HG03039 (cell line): ENCODE measurements at regions not wholly inside any gene's neighbourhood (a gene's known extent, or its start where the extent isn't known, plus 50 kb on each side); places are given as distances from the start of the nearest gene placed in this dataset.
A peak's percentile ranks its signal among the peaks of the same experiment; 100 is the strongest.

ENCODE experiments used
- ATAC-seq: cut with Tn5 transposase; IDR thresholded peaks from one replicate; pipeline ENCODE4 v1.9.1; 2021; ENCODE audit warnings: mild to moderate bottlenecking, moderate library complexity; ENCODE audit not compliant: unreplicated experiment

- ATAC-seq = no peak
Measured at GRCh38 chr2:188119112-188119838, 172.4 kb upstream of the GULP1 start.

- ATAC-seq = no peak
Measured at GRCh38 chr2:188122985-188123384, 168.7 kb upstream of the GULP1 start.

- no peak for ATAC-seq
Measured at GRCh38 chr2:188129677-188130076, 162.0 kb upstream of the GULP1 start.

- ATAC-seq = no peak
Measured at GRCh38 chr2:188130317-188130716, 161.4 kb upstream of the GULP1 start.

- no peak for ATAC-seq
Measured at GRCh38 chr2:188131281-188131680, 160.4 kb upstream of the GULP1 start.

GRCh38 chr2:188132385-188132784 is 159.3 kb upstream of the GULP1 start:
- no peak for ATAC-seq

- no peak for ATAC-seq
Measured at GRCh38 chr2:188134241-188134640, 157.4 kb upstream of the GULP1 start.

GRCh38 chr2:188138313-188138712 is 153.4 kb upstream of the GULP1 start:
- no peak for ATAC-seq

GRCh38 chr2:188142088-188142487 is 149.6 kb upstream of the GULP1 start:
- no peak for ATAC-seq

GRCh38 chr2:188142636-188143295 is 148.9 kb upstream of the GULP1 start:
- no peak for ATAC-seq

GRCh38 chr2:188145885-188146284 is 145.8 kb upstream of the GULP1 start:
- ATAC-seq = no peak

GRCh38 chr2:188146888-188147287 is 144.8 kb upstream of the GULP1 start:
- peak; percentile 42 for ATAC-seq

GRCh38 chr2:188151670-188152069 is 140.0 kb upstream of the GULP1 start:
- ATAC-seq = no peak

GRCh38 chr2:188158337-188159100 is 133.2 kb upstream of the GULP1 start:
- no peak for ATAC-seq

GRCh38 chr2:188159484-188159883 is 132.2 kb upstream of the GULP1 start:
- ATAC-seq = no peak

- no peak for ATAC-seq
Measured at GRCh38 chr2:188170356-188170755, 121.3 kb upstream of the GULP1 start.

- no peak for ATAC-seq
Measured at GRCh38 chr2:188176620-188177019, 115.1 kb upstream of the GULP1 start.

GRCh38 chr2:188181067-188181838 is 110.4 kb upstream of the GULP1 start:
- no peak for ATAC-seq

- ATAC-seq = no peak
Measured at GRCh38 chr2:188181884-188182283, 109.8 kb upstream of the GULP1 start.

- ATAC-seq = no peak
Measured at GRCh38 chr2:188187726-188188125, 103.9 kb upstream of the GULP1 start.

GRCh38 chr2:188189356-188189755 is 102.3 kb upstream of the GULP1 start:
- ATAC-seq = no peak
